ENCODE measurements at regions not wholly inside any gene's neighbourhood (a gene's known extent, or its start where the extent isn't known, plus 50 kb on each side); places are given as distances from the start of the nearest gene placed in this dataset.
"Not testable (repeated sequence)": the region's sequence is repeated elsewhere in the genome, so short reads cannot be mapped to it uniquely, and the experiment has no call there.

DNA sequence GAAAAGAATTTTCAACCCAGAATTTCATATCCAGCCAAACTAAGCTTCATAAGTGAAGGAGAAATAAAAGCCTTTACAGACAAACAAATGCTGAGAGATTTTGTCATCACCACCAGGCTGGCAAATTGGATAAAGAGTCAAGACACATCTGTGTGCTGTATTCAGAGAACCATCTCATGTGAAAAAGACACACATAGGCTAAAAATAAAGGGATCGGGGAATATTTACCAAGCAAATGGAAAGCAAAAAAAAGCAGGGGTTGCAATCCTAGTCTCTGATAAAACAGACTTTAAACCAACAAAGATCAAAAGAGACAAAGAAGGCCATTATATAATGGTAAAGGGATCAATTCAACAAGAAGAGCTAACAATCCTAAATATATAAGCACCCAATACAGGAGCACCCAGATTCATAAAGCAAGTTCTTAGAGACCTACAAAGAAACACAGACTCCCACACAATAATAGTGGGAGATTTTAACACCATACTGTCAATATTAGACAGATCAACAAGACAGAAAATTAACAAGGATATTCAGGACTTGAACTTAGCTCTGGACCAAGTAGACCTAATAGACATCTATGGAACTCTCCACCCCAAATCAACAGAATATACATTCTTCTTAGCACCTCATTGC is 55.9 kb upstream of the ACSM6 start:
- DNase-seq (ENCODE audit: extremely low read depth, low read depth, low spot score): not testable (repeated sequence)

DNA sequence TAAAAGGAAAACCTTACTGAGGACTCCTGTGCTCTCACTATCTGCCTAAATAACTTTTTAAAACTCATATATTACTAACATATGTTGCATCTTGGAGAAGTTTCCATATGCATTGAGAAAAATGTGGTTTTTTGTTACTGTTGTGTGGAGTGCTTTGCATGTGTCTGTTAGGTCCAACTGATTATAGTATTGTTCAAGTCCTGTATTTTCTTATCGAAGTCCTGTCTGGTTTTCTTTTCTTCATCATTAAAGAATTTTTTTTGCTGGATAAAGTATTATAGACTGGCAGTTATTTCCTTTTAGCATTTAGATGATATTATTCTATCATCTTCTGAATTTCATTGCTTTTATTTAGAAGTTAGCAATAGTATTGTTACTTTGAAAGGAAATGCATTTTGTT is 59.5 kb upstream of the ACSM6 start:
- DNase-seq (ENCODE audit: extremely low read depth, low read depth, low spot score): no peak

GRCh38 chr10:95133997-95134396 is 60.0 kb upstream of the ACSM6 start:
- DNase-seq (ENCODE audit: extremely low read depth, low read depth, low spot score): no peak

- DNase-seq (ENCODE audit: extremely low read depth, low read depth, low spot score): peak; percentile 73
Measured at GRCh38 chr10:95133016-95133752, 60.9 kb upstream of the ACSM6 start.

DNA sequence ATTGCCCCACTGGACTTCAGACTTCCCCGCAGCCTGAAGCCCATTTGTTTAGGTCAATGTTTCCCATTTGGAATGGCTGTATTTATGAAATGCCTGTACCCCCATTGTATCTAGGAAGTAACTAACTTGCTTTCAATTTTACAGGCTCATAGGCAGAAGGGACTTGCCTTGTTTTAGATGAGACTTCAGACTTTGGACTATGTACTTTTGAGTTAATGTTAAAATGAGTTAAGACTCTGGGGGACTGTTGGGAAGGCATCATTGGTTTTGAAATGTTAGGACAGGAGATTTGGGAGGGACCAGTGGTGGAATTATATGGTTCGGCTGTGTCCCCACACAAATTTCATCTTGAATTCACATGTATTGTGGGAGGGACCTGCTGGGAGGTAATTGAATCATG is 61.1 kb upstream of the CYP2C8 start:
- not testable (repeated sequence) for DNase-seq (ENCODE audit: extremely low read depth, low read depth, low spot score)

- no peak for DNase-seq (ENCODE audit: extremely low read depth, low read depth, low spot score)
Measured at GRCh38 chr10:95125582-95125981, 56.3 kb upstream of the CYP2C8 start.

GRCh38 chr10:95122736-95123135 is 53.4 kb upstream of the CYP2C8 start:
- no peak for DNase-seq (ENCODE audit: extremely low read depth, low read depth, low spot score)

DNA sequence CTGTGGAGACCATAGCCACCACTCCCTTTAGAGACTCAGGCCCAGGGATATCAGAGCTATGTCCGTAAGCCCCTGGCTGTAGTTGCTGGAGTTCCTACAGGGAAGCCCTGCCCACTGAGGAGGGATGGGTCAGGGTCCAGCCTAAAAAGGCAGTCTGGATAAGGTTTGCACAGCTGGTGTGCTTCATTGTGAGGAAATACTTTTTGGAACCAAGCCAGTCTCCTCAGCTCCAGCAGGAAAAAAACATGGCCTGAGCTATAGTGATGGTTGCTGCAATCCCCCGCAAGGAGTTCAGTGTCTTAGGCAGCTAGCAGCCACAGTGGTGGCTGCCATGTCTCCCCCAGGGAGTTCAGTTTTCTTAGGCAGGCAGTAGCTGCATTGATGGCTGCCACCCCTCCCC is 52.6 kb upstream of the CYP2C8 start:
- no peak for DNase-seq (ENCODE audit: extremely low read depth, low read depth, low spot score)

All from glomerular endothelial cell (primary cell).